HEK293 (cell line): ENCODE measurements at regions not wholly inside any gene's neighbourhood (a gene's known extent, or its start where the extent isn't known, plus 50 kb on each side); places are given as distances from the start of the nearest gene placed in this dataset.
A peak's percentile ranks its signal among the peaks of the same experiment; 100 is the strongest.

Experiments
- ELK4 ChIP-seq: IDR thresholded peaks from 2 replicates; pipeline ENCODE4 v1.6.1; 2011; ENCODE audit warnings: mild to moderate bottlenecking, low read depth, low read length, borderline replicate concordance
- FEZF1 ChIP-seq: fragments of 450-650 bp; formaldehyde crosslinking; IDR thresholded peaks from 2 replicates; pipeline ENCODE4 v1.5.1; 2016; ENCODE audit warnings: missing biosample characterization, missing genetic modification characterization
- GLI4 ChIP-seq: fragments of 450-650 bp; formaldehyde crosslinking; IDR thresholded peaks from 2 replicates; pipeline ENCODE4 v1.5.1; 2016; ENCODE audit warnings: missing biosample characterization, missing genetic modification characterization
- HOXA7 ChIP-seq: sonication (generic); formaldehyde crosslinking; IDR thresholded peaks from 2 replicates; pipeline ENCODE4 v1.8.1; 2022; ENCODE audit warnings: missing genetic modification reagents, borderline replicate concordance
- OSR2 ChIP-seq: fragments of 450-650 bp; formaldehyde crosslinking; IDR thresholded peaks from 2 replicates; pipeline ENCODE4 v1.5.1; 2016; ENCODE audit warnings: missing biosample characterization, missing genetic modification characterization
- OVOL3 ChIP-seq: fragments of 450-650 bp; formaldehyde crosslinking; IDR thresholded peaks from 2 replicates; pipeline ENCODE4 v1.5.1; 2016; ENCODE audit warnings: missing biosample characterization, missing genetic modification characterization
- PRDM10 ChIP-seq: fragments of 450-650 bp; formaldehyde crosslinking; IDR thresholded peaks from 2 replicates; pipeline ENCODE4 v1.5.1; 2016; ENCODE audit warnings: missing biosample characterization, missing genetic modification characterization
- TCF7L2 ChIP-seq: IDR thresholded peaks from 2 replicates; pipeline ENCODE4 v1.6.1; 2011; ENCODE audit warnings: low read depth, mild to moderate bottlenecking, inconsistent platforms, low read length, moderate library complexity, borderline replicate concordance
- ZBTB21 ChIP-seq: fragments of 450-650 bp; formaldehyde crosslinking; IDR thresholded peaks from 2 replicates; pipeline ENCODE4 v1.5.1; 2017; ENCODE audit warnings: missing biosample characterization, missing genetic modification characterization
- ZNF146 ChIP-seq: fragments of 450-650 bp; formaldehyde crosslinking; IDR thresholded peaks from 2 replicates; pipeline ENCODE4 v1.5.1; 2016; ENCODE audit warnings: missing biosample characterization, missing genetic modification characterization
- ZNF169 ChIP-seq: fragments of 450-650 bp; formaldehyde crosslinking; IDR thresholded peaks from 2 replicates; pipeline ENCODE4 v1.5.1; 2016; ENCODE audit warnings: missing biosample characterization, missing genetic modification characterization
- ZNF18 ChIP-seq: fragments of 450-650 bp; formaldehyde crosslinking; IDR thresholded peaks from 2 replicates; pipeline ENCODE4 v1.5.1; 2016; ENCODE audit warnings: missing biosample characterization, missing genetic modification characterization
- ZNF211 ChIP-seq: fragments of 450-650 bp; formaldehyde crosslinking; IDR thresholded peaks from 2 replicates; pipeline ENCODE4 v1.5.1; 2016; ENCODE audit warnings: low read depth, missing biosample characterization, missing genetic modification characterization
- ZNF324 ChIP-seq: fragments of 450-650 bp; formaldehyde crosslinking; IDR thresholded peaks from 2 replicates; pipeline ENCODE4 v1.5.1; 2016; ENCODE audit warnings: missing biosample characterization, missing genetic modification characterization
- ZNF366 ChIP-seq: fragments of 450-650 bp; formaldehyde crosslinking; conservative IDR thresholded peaks from 2 replicates; pipeline ENCODE4 v1.5.1; 2016; ENCODE audit warnings: missing biosample characterization, missing genetic modification characterization
- ZNF433 ChIP-seq: fragments of 450-650 bp; formaldehyde crosslinking; IDR thresholded peaks from 2 replicates; pipeline ENCODE4 v1.5.1; 2016; ENCODE audit warnings: missing biosample characterization, missing genetic modification characterization, low read depth
- ZNF544 ChIP-seq: fragments of 450-650 bp; formaldehyde crosslinking; IDR thresholded peaks from 2 replicates; pipeline ENCODE4 v1.5.0; 2017; ENCODE audit warnings: missing biosample characterization, missing genetic modification characterization
- ZNF585B ChIP-seq: fragments of 450-650 bp; formaldehyde crosslinking; IDR thresholded peaks from 2 replicates; pipeline ENCODE4 v1.5.1; 2016; ENCODE audit warnings: missing biosample characterization, missing genetic modification characterization
- ZNF768 ChIP-seq: fragments of 450-650 bp; formaldehyde crosslinking; IDR thresholded peaks from 2 replicates; pipeline ENCODE4 v1.5.1; 2018; ENCODE audit warnings: missing biosample characterization, mild to moderate bottlenecking, missing genetic modification characterization
- TF ChIP-seq, protein P1 (sequence below): fragments of 450-650 bp; formaldehyde crosslinking; IDR thresholded peaks from 2 replicates; pipeline ENCODE4 v1.5.1; 2016; ENCODE audit warnings: missing biosample characterization, missing genetic modification characterization
- TF ChIP-seq, protein P2 (sequence below): fragments of 450-650 bp; formaldehyde crosslinking; IDR thresholded peaks from 2 replicates; pipeline ENCODE4 v1.5.1; 2016; ENCODE audit warnings: missing biosample characterization, missing genetic modification characterization
- TF ChIP-seq, protein P3 (sequence below): fragments of 450-650 bp; formaldehyde crosslinking; IDR thresholded peaks from 2 replicates; pipeline ENCODE4 v1.5.1; 2017; ENCODE audit warnings: missing biosample characterization, missing genetic modification characterization
- TF ChIP-seq, protein P4 (sequence below): fragments of 450-650 bp; formaldehyde crosslinking; IDR thresholded peaks from 2 replicates; pipeline ENCODE4 v1.5.1; 2017; ENCODE audit warnings: missing biosample characterization, missing genetic modification characterization
- TF ChIP-seq, protein P5 (sequence below): fragments of 450-650 bp; formaldehyde crosslinking; IDR thresholded peaks from 2 replicates; pipeline ENCODE4 v1.5.1; 2016; ENCODE audit warnings: missing biosample characterization, missing genetic modification characterization

GRCh38 chrX:42119076-42119475 is 195.7 kb upstream of the CASK start (continued):
- TF ChIP-seq, protein P1, sequence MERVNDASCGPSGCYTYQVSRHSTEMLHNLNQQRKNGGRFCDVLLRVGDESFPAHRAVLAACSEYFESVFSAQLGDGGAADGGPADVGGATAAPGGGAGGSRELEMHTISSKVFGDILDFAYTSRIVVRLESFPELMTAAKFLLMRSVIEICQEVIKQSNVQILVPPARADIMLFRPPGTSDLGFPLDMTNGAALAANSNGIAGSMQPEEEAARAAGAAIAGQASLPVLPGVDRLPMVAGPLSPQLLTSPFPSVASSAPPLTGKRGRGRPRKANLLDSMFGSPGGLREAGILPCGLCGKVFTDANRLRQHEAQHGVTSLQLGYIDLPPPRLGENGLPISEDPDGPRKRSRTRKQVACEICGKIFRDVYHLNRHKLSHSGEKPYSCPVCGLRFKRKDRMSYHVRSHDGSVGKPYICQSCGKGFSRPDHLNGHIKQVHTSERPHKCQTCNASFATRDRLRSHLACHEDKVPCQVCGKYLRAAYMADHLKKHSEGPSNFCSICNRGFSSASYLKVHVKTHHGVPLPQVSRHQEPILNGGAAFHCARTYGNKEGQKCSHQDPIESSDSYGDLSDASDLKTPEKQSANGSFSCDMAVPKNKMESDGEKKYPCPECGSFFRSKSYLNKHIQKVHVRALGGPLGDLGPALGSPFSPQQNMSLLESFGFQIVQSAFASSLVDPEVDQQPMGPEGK = peak; percentile 17; the same call in 1 of the 2 replicates
- 0 out of 2 replicates have a peak, but pooled peaks have one; percentile 22 for TF ChIP-seq FEZF1 (tag by site-specific recombination)
- no peak for TF ChIP-seq ZNF211 (tag by site-specific recombination)
- TF ChIP-seq ZNF169 = no peak
- no peak for TF ChIP-seq ZNF768 (tag by site-specific recombination)
- TF ChIP-seq, protein P2, sequence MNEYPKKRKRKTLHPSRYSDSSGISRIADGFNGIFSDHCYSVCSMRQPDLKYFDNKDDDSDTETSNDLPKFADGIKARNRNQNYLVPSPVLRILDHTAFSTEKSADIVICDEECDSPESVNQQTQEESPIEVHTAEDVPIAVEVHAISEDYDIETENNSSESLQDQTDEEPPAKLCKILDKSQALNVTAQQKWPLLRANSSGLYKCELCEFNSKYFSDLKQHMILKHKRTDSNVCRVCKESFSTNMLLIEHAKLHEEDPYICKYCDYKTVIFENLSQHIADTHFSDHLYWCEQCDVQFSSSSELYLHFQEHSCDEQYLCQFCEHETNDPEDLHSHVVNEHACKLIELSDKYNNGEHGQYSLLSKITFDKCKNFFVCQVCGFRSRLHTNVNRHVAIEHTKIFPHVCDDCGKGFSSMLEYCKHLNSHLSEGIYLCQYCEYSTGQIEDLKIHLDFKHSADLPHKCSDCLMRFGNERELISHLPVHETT (tag by site-specific recombination) = peak; percentile 46; the same call in 1 of the 2 replicates
- TF ChIP-seq, protein P3, sequence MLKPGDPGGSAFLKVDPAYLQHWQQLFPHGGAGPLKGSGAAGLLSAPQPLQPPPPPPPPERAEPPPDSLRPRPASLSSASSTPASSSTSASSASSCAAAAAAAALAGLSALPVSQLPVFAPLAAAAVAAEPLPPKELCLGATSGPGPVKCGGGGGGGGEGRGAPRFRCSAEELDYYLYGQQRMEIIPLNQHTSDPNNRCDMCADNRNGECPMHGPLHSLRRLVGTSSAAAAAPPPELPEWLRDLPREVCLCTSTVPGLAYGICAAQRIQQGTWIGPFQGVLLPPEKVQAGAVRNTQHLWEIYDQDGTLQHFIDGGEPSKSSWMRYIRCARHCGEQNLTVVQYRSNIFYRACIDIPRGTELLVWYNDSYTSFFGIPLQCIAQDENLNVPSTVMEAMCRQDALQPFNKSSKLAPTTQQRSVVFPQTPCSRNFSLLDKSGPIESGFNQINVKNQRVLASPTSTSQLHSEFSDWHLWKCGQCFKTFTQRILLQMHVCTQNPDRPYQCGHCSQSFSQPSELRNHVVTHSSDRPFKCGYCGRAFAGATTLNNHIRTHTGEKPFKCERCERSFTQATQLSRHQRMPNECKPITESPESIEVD (tag by site-specific recombination) = peak; percentile 60
- peak; percentile 81; the same call in 1 of the 2 replicates for TF ChIP-seq ZNF324 (tag by site-specific recombination)
- TF ChIP-seq TCF7L2 = no peak
- TF ChIP-seq ZNF146 (tag by site-specific recombination) = no peak
- TF ChIP-seq OVOL3 (tag by site-specific recombination) = peak; percentile 36; the same call in 1 of the 2 replicates
- TF ChIP-seq OSR2 (tag by site-specific recombination) = peak; percentile 72
- TF ChIP-seq ZNF544 = no peak
- peak; percentile 35; the same call in 1 of the 2 replicates for TF ChIP-seq PRDM10 (tag by site-specific recombination)
- no peak for TF ChIP-seq ZNF585B (tag by site-specific recombination)
- TF ChIP-seq ZNF18 = no peak
- no peak for TF ChIP-seq ZNF433 (tag by site-specific recombination)
- no peak for TF ChIP-seq GLI4 (tag by site-specific recombination)
- peak; percentile 58; the same call in 1 of the 2 replicates for TF ChIP-seq ZNF366 (tag by site-specific recombination)
- TF ChIP-seq ZBTB21 (tag by site-specific recombination) = peak; percentile 49; the same call in 1 of the 2 replicates
- TF ChIP-seq, protein P4, sequence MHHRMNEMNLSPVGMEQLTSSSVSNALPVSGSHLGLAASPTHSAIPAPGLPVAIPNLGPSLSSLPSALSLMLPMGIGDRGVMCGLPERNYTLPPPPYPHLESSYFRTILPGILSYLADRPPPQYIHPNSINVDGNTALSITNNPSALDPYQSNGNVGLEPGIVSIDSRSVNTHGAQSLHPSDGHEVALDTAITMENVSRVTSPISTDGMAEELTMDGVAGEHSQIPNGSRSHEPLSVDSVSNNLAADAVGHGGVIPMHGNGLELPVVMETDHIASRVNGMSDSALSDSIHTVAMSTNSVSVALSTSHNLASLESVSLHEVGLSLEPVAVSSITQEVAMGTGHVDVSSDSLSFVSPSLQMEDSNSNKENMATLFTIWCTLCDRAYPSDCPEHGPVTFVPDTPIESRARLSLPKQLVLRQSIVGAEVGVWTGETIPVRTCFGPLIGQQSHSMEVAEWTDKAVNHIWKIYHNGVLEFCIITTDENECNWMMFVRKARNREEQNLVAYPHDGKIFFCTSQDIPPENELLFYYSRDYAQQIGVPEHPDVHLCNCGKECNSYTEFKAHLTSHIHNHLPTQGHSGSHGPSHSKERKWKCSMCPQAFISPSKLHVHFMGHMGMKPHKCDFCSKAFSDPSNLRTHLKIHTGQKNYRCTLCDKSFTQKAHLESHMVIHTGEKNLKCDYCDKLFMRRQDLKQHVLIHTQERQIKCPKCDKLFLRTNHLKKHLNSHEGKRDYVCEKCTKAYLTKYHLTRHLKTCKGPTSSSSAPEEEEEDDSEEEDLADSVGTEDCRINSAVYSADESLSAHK (tag by site-specific recombination) = peak; percentile 43; the same call in 1 of the 2 replicates
- TF ChIP-seq HOXA7 (CRISPR knock-in tag) = no peak
- TF ChIP-seq ELK4 = no peak
- TF ChIP-seq, protein P5, sequence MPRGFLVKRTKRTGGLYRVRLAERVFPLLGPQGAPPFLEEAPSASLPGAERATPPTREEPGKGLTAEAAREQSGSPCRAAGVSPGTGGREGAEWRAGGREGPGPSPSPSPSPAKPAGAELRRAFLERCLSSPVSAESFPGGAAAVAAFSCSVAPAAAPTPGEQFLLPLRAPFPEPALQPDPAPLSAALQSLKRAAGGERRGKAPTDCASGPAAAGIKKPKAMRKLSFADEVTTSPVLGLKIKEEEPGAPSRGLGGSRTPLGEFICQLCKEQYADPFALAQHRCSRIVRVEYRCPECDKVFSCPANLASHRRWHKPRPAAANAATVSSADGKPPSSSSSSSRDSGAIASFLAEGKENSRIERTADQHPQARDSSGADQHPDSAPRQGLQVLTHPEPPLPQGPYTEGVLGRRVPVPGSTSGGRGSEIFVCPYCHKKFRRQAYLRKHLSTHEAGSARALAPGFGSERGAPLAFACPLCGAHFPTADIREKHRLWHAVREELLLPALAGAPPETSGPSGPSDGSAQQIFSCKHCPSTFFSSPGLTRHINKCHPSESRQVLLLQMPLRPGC (tag by site-specific recombination) = peak; percentile 65; the same call in 1 of the 2 replicates
